Retina (tissue), 1 donor: ENCODE measurements at regions not wholly inside any gene's neighbourhood (a gene's known extent, or its start where the extent isn't known, plus 50 kb on each side); places are given as distances from the start of the nearest gene placed in this dataset.

ENCODE experiments used
- DNase-seq: peaks from one replicate; pipeline ENCODE4 v3.0.0-alpha.2; 2016

DNA sequence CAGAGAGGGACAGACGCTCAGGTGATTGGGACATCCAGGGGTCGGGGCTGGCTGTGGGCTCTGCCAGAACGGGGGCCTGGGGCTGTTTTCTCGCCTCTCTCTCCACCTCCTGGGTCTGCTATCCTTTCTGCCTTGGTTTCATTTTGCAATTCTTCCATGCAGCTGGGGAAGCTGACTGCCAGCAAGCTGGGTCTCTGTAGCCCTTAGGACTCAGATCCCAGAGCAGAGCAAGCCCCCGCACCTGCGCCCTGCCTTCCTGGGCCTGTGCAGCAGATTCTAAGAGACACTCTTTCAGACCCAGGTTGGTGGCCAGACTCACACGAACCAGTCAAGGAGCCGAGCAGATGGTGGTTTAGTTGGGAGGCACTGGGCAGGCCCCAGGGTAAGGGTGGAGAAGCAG is 59.1 kb upstream of the GRPEL1 start:
- DNase-seq: no peak

GRCh38 chr4:7124689-7125442 is 57.0 kb upstream of the GRPEL1 start:
- DNase-seq: no peak

DNA sequence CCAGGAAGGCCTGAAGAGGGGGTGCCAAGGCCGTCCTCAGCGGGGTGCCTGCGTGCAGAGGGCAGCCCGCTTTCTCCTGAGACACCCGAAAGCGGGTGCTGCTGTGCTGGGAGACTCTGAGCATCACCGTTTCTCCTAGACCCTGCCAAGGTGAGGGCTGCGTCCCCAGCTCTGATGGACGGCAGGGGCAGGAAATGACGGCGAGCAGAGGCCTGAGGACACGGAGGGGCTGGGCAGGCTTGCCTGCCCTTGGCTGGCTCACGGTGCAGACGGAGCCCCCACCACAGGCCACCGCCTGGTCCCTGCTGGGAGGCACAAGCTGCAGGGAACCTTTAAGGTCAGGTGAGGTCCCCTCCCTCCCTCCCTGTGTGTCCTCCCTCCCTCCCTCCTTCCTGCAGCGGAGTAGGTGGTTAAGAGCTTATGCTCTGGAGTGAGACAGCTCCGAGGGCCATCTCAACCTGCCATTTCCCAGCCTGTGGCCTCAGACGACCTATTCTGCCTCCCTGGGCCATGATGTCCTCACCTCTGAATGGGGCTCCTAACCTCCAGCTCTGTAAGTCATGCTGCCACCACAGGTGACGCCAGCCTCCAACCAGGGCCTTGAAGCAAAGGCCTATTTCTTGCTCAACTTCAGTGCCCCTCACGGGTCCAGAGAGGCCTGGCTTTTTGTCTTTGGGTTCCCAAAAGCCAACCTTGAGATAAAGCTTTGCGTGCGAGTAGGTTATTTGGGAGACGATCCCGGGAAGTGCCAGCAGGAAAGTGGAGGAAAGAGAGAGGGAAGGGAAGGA is 54.2 kb upstream of the GRPEL1 start:
- no peak for DNase-seq

DNA sequence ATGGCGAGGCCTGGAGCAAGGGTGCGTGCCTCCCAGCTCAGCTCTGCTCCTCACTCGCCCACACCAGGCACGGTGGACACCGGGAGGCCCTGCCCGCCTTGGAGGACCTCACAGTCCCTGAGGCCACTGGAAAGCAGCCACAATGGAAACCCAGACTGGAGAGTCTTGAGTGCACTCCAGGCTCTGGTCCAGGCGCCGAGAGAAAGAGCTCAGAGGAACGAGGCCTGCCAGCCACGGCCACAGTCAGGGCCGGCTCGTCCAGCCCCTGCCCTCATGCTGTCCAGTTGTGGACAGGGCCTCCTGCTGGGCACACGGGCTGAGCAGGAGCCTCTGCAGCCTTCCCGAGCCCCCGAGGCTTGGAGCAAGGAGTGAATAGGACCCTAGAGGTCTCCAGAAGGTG is 53.3 kb upstream of the GRPEL1 start:
- no peak for DNase-seq

DNA sequence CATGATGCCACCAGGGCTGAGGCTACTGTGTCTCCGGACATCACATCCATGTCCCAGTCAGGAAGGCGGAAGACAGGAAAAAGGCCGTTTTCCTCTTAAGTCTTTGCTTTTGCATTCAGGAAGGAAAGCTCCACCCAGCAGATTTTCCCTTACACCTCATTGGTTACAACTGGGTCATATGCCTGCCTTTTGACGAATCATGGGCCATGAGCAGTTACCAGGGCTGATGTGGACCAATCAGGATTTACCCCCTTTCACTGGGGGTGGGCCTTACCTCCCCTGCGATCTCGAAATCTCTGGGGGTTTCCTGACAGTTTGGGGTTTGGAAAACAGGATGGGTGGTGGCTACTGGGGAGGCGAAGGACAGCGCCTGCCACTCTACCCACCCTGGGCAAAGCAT is 52.5 kb upstream of the GRPEL1 start:
- DNase-seq: no peak

GRCh38 chr4:7118013-7118832 is 50.4 kb upstream of the GRPEL1 start:
- DNase-seq: no peak
